GM21447 (cell line): ENCODE measurements at regions not wholly inside any gene's neighbourhood (a gene's known extent, or its start where the extent isn't known, plus 50 kb on each side); places are given as distances from the start of the nearest gene placed in this dataset.

Experiments
- ATAC-seq: cut with Tn5 transposase; IDR thresholded peaks from one replicate; pipeline ENCODE4 v1.9.1; 2021; ENCODE audit not compliant: unreplicated experiment

GRCh38 chr18:76771192-76771799 lies 51.1 kb upstream of the ZNF236 start:
- no peak for ATAC-seq

GRCh38 chr18:76767954-76768353 lies 54.4 kb upstream of the ZNF236 start:
- no peak for ATAC-seq

DNA sequence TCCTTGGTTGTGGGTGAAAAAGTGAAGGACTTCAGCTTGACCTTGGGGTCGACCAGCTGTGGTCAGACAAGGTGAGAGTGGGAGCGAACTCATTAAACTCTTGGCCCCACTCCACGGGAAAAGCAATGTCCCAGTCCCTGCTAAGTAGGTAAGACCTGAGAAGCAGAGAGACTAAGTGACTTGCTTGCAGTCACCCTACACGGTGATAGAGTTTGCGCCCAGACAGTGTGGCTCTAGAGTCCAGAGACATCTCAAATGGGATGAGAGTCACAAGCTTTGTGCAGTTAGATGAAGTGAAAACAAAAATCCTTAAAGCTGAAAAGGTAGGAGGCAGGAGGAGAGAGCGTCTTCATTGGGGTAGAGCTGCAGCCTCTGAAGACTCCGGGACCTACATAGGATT lies 55.9 kb upstream of the ZNF236 start:
- ATAC-seq = no peak

GRCh38 chr18:76765649-76766048 lies 56.7 kb upstream of the ZNF236 start:
- ATAC-seq = no peak

DNA sequence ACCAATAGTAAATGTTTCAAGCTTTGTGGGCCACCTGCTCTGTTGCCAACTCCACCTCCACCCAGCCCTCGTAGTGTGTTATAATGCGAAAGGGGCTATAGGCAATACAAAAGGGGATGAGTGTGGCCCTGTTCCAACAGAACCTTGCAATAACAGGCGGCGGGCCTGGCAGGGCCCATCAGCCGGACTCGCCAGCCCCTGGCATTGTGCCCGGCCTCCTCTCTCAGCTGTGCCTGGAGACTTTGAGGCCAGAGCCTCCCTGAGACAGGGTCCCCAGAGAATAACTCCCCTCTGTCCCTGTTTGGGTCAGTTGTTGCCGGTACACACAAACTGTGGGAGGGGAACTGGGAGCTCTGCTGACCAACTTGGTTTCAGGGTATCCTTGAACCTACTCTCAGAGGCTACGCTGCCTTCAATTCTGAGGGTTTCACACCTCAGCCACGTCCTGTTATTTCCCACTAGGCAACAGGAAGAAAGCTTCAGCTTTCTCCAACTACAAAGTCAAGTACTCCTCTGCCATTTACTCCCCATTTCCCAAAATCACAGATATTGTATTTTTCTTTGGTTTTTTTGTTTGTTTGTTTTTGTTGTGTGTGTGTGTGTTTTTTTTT lies 58.0 kb upstream of the ZNF236 start:
- no peak for ATAC-seq

GRCh38 chr18:76759056-76759455 lies 63.3 kb upstream of the ZNF236 start:
- no peak for ATAC-seq

DNA sequence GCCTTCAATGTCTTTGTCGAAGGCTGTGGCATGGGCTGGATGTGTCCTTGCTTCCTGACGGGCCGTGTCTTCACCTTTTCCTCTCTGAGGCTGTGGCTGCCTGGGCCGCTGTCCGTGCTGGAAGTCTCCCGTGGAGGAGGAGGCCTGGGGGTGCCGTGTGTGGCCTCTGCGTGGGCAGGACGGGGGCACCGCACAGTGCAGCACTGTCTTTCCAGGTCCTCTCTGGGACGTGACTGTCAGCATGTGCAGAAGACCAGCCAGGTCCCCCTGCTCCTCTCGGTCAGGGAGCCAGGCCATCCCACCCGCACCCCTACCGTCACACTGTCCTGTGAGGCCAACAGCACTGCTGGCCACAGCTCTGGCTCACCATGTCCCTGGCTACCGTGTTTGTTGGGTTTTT lies 64.4 kb upstream of the ZNF236 start:
- no peak for ATAC-seq

DNA sequence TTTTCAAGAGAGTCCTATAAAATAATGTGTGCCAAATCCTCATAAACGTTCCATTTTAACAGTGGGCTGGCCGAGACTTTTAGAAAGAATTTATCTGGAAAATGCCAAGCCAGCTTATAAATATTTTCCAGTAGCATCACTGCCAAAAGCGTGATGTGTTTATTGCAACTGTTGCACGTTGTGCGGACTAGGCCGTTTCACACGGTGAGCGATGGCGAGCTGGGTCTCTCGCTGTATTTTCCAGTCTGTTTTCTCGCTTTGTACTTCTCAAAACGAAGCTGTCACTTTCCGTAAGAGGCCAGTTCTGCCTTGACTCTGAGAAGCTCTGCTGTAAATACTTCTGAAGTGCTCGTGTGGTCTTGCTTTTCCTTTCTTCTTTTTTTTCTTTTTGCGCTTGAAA lies 65.0 kb upstream of the ZNF236 start:
- no peak for ATAC-seq

GRCh38 chr18:76756531-76757253 lies 65.7 kb upstream of the ZNF236 start:
- no peak for ATAC-seq

- no peak for ATAC-seq
Observed at GRCh38 chr18:76754351-76754750, 68.0 kb upstream of the ZNF236 start.

GRCh38 chr18:76752400-76752799 lies 70.0 kb upstream of the ZNF236 start:
- no peak for ATAC-seq

DNA sequence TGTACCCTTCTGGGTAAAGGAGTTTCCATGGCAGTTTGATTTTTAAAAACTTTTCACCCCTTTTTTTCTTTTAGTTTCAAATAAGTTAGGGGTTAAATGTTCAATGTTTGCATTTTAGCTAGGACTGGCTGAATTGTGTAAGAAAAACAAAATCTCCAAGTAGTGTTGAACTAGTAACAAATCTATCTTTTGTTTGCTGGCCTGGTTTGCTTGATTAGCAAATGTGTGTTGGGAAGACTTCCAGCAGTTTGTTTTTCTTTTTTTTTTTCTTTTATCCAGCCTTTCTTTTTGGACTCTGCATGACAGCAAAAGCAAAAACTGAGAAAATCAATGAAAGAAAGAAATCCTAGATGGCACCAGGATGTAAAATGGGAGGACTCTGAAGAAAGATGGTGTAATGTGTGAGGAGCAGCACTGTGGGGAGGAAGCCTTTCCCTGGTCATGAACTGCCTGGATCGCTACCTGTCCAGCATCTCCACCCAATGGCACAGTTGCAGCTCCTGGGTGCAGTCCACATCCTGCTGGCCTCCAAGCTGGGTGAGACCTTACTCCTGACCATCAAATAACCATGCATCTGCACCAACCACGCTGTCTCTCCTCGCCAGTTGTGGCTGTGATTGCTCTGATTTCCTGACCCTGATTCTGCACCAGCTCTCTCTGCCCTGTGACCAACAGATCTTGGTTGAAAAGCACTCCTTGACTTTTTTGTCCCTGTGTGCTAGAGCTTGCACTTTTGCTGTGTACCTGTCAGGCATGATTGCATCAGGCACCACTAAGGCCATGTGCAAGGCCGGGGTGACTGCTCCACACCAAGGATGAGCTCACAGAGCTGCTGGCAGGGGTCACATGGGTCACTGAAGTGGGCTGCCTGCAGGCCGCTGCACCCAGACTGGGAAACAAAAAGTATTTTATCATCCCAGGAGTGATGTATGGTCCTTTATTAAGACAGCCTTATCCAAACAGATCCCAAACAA lies 71.2 kb upstream of the ZNF236 start:
- ATAC-seq = no peak

DNA sequence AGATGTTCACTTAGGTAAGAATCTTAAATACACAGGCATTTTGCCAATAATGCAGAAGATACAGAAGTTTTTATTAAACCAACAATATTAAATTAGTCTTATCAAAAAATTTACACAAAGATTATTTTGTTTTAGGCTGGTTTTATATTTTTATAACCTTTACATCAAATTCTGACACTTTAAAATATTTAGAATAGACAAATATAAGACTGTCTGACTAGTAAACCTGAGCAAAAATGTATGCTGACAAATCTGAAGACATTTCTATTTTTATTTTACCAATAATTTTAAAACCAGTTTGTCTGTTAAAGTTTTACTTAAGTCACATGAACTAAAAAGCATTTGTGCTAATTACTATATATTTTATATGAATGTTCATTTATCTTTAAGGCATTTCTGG lies 72.1 kb upstream of the ZNF236 start:
- no peak for ATAC-seq

DNA sequence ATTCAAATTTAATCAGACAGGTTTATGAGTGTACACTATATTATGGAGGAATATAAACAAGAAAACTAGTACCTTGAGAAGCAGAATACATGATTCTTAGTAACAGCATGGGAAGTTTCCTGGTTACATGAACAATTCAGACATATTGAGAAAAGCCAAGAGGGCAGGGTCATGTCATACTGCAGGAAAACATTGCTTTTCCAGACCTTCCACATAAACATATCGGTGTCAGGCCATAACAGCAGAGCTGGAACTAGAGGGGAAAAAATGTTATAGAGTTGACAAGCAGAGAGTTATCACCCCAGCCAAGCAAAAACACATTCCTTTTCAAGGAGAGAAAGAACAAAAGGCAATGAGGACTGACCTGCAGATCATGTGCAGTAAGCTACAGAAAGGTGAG lies 74.7 kb upstream of the ZNF236 start:
- ATAC-seq = no peak

DNA sequence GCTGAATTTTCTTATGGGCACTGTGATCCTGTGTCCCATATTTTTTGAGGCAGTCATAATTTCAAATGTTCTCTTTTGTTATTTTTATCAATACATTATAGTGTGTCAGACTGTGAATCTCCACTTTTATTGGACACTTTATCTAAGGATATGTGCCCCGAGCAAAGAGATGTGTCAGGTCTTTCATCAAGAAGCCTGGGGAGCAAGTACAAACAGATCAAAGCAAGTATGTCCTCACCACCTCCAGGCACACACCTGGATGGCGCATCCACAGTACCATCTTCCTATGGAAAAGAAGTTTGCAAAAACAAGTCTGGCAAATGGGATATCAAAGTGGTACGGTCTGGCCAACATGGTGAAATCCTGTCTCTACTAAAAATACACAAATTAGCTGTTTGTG lies 81.0 kb upstream of the ZNF236 start:
- ATAC-seq = no peak

- no peak for ATAC-seq
Observed at GRCh38 chr18:76736309-76736708, 86.0 kb upstream of the ZNF236 start.

DNA sequence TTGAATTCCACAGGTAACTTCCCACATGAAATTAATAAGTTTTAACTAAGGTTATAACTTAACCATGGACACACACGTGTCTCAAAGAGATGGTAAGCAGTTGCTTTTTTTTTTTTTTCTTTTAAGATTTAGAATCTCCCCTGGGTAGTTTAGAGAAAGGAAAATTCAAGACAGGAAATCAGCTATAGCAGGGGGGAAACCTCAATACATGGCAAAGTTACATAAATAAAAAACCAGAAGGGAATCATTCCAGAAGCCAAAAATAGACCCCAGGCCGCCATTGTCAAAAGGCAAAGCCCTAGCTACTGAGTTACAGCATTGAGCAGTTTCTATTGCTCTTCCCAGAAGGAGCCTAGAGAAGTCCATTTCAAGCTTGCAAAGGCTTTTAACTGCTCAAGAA lies 91.5 kb upstream of the ZNF236 start:
- ATAC-seq = no peak

DNA sequence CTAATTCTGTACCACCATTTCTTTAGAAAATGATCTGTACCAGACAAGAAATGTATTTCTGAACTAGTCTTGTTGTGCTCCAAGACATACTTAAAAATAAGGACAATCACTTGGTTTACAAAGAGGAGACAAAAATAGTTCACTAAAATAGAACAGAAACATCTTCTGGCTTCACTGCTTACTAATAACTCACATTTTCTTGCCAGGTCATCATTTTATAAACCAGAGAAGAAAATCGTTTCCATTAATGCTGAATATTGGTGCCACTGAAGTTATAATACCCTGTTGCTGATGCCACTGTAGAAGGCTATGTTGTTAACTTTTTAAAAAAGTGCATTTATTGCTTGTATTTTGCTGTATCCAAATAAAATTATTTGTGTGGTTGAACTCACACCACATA lies 94.8 kb upstream of the ZNF236 start:
- no peak for ATAC-seq

- ATAC-seq = no peak
Observed at GRCh38 chr18:76725445-76725844, 96.9 kb upstream of the ZNF236 start.

- ATAC-seq = no peak
Observed at GRCh38 chr18:76722224-76723061, 99.9 kb upstream of the ZNF236 start.
